ENCODE measurements at regions not wholly inside any gene's neighbourhood (a gene's known extent, or its start where the extent isn't known, plus 50 kb on each side); places are given as distances from the start of the nearest gene placed in this dataset.

- no peak for DNase-seq (ENCODE audit: low spot score in 2 of 2)
- Histone ChIP-seq H3K9me3 (no peaks in the 10 kb centered on the region), H3K4me1 (peaks cover 2 to 10% of the 10 kb centered on the region in 2 donors), H3K4me3 (no peak overlapping the region), H3K27ac (no peak overlapping the region), H3K27me3 (no peaks in the 10 kb centered on the region), H3K36me3 (no peaks in the 10 kb centered on the region)
- TF ChIP-seq CTCF (IDR thresholded peaks at IDR 0.05) = no peak
- intact Hi-C loops (cut with DNase I) = no loop called here
Measured at GRCh38 chr3:187805774-187806173, 60.5 kb upstream of the BCL6 start.

GRCh38 chr3:187807086-187807862 lies 62.0 kb upstream of the BCL6 start:
- H3K4me3 ChIP-seq = no peak overlapping the region
- intact Hi-C loops (cut with DNase I) = no loop called here
- no peak for DNase-seq (ENCODE audit: low spot score in 2 of 2)
- no peaks in the 10 kb centered on the region for H3K9me3 ChIP-seq
- no peak overlapping the region for H3K27ac ChIP-seq
- no peak for TF ChIP-seq CTCF (IDR thresholded peaks at IDR 0.05)
- peaks cover 2 to 10% of the 10 kb centered on the region in 2 donors for H3K4me1 ChIP-seq
- H3K27me3 ChIP-seq = no peaks in the 10 kb centered on the region
- H3K36me3 ChIP-seq = no peaks in the 10 kb centered on the region

- TF ChIP-seq CTCF (IDR thresholded peaks at IDR 0.05) = no peak
- intact Hi-C loops (cut with DNase I) = no loop called here
- peaks cover 2 to 10% of the 10 kb centered on the region in 2 donors for H3K4me1 ChIP-seq
- H3K9me3 ChIP-seq = no peaks in the 10 kb centered on the region
- DNase-seq (ENCODE audit: low spot score in 2 of 2) = no peak
- H3K27me3 ChIP-seq = no peaks in the 10 kb centered on the region
- H3K27ac ChIP-seq = no peak overlapping the region
- H3K36me3 ChIP-seq = no peaks in the 10 kb centered on the region
- peak overlapping the region in 1 of 2 donors; percentile 33 for H3K4me3 ChIP-seq
Measured at GRCh38 chr3:187808527-187808895, 63.2 kb upstream of the BCL6 start.

GRCh38 chr3:187809612-187809991 lies 64.3 kb upstream of the BCL6 start:
- H3K27ac ChIP-seq = no peak overlapping the region
- intact Hi-C loops (cut with DNase I) = no loop called here
- H3K4me3 ChIP-seq = no peak overlapping the region
- no peaks in the 10 kb centered on the region for H3K9me3 ChIP-seq
- no peaks in the 10 kb centered on the region for H3K36me3 ChIP-seq
- TF ChIP-seq CTCF (IDR thresholded peaks at IDR 0.05) = no peak
- DNase-seq (ENCODE audit: low spot score in 2 of 2) = no peak
- peaks cover 2 to 10% of the 10 kb centered on the region in 2 donors for H3K4me1 ChIP-seq
- no peaks in the 10 kb centered on the region for H3K27me3 ChIP-seq

- TF ChIP-seq CTCF (IDR thresholded peaks at IDR 0.05) = no peak
- intact Hi-C loops (cut with DNase I) = no loop called here
Measured at GRCh38 chr3:187810021-187810446, 64.8 kb upstream of the BCL6 start.

More at GRCh38 chr3:187810021-187810446, 64.8 kb upstream of the BCL6 start:
- no peaks in the 10 kb centered on the region for H3K27me3 ChIP-seq
- H3K27ac ChIP-seq = no peak overlapping the region
- no peaks in the 10 kb centered on the region for H3K36me3 ChIP-seq
- H3K9me3 ChIP-seq = no peaks in the 10 kb centered on the region
- no peak overlapping the region for H3K4me3 ChIP-seq
- DNase-seq (ENCODE audit: low spot score in 2 of 2) = no peak
- peaks cover 2 to 10% of the 10 kb centered on the region in 2 donors for H3K4me1 ChIP-seq

All from ascending aorta (tissue), 2 donors.